ENCODE measurements at regions not wholly inside any gene's neighbourhood (a gene's known extent, or its start where the extent isn't known, plus 50 kb on each side); places are given as distances from the start of the nearest gene placed in this dataset.

DNA sequence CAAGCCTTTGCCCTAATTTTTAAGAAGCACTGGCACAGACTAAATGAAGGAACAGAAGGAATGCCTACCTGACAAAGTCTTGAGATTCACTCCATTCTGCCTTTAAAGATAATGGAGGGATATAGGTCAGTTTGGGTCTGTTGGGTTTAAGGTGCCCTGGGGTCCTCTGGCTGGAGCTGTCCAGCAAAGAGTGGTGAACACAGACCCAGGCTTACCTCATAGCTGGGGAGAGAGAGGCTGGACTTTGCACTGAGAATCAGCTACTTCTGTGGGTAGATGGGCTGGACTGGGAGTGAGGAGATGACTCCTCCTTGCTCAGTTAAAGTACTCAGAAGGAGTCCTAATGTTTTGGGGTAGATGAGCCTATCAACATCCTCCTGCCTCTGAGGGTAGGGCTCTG is 64.4 kb upstream of the CXCR4 start:
- no peak for TF ChIP-seq CTCF (conservative IDR thresholded peaks at IDR 0.05 in 1 of 2, IDR thresholded peaks at IDR 0.05 in 1 of 2; ENCODE audit: extremely low read depth in 1 of 2, insufficient read depth in 1 of 2, low read depth in 1 of 2, low read length in 2 of 2)
- TF ChIP-seq EZH2 (IDR thresholded peaks at IDR 0.05; ENCODE audit: borderline replicate concordance, low read length), result no peak

Data from mammary epithelial cell (primary cell).